Fibroblast of lung (primary cell): ENCODE measurements at regions not wholly inside any gene's neighbourhood (a gene's known extent, or its start where the extent isn't known, plus 50 kb on each side); places are given as distances from the start of the nearest gene placed in this dataset.

ENCODE experiments used
- DNase-seq, 2 donors: peaks; one replicate each; pipeline versions ENCODE4 v3.0.0 to v3.0.0-alpha.2; 2010; ENCODE audit warnings: low read depth in 2 of 2
- H2AFZ ChIP-seq: 2 replicates; pipeline ENCODE4 v1.5.1; 2012; ENCODE audit warnings: low read length, control low read depth, inconsistent platforms
- H3K27ac ChIP-seq: 2 replicates; pipeline ENCODE4 v1.5.1; 2011; ENCODE audit warnings: low read length, control low read depth; ENCODE audit not compliant: insufficient read depth
- H3K27me3 ChIP-seq: 2 replicates; pipeline ENCODE4 v1.5.1; 2011; ENCODE audit warnings: mild to moderate bottlenecking, low read length; ENCODE audit not compliant: control insufficient read depth, insufficient read depth
- H3K36me3 ChIP-seq: 2 replicates; pipeline ENCODE4 v1.5.1; 2011; ENCODE audit warnings: low read length; ENCODE audit not compliant: control insufficient read depth, insufficient read depth
- H3K4me1 ChIP-seq: 2 replicates; pipeline ENCODE4 v1.5.1; 2011; ENCODE audit warnings: low read length; ENCODE audit not compliant: control insufficient read depth, insufficient read depth; ENCODE audit errors: extremely low read depth
- H3K4me2 ChIP-seq: 2 replicates; pipeline ENCODE4 v1.5.1; 2011; ENCODE audit warnings: low read length, control low read depth; ENCODE audit not compliant: insufficient read depth; ENCODE audit errors: extremely low read depth
- H3K4me3 ChIP-seq, 4 experiments: fragments of 200-600 bp in 1 of 4; sonication (generic) in 1 of 4; replicated peaks in 1 of 4; 2 replicates each; pipeline ENCODE4 v1.5.1; 2011 to 2016; ENCODE audit warnings: low read length in 4 of 4, low read depth in 3 of 4, mild to moderate bottlenecking in 3 of 4, control low read depth in 2 of 4, inconsistent platforms in 1 of 4, mixed read lengths in 1 of 4; ENCODE audit not compliant: insufficient read depth in 1 of 4; ENCODE audit errors: control extremely low read depth in 1 of 4
- H3K79me2 ChIP-seq: 2 replicates; pipeline ENCODE4 v1.5.1; 2012; ENCODE audit warnings: mild to moderate bottlenecking, low read length, inconsistent platforms; ENCODE audit not compliant: control insufficient read depth, insufficient read depth
- H3K9ac ChIP-seq: 2 replicates; pipeline ENCODE4 v1.5.1; 2011; ENCODE audit warnings: mild to moderate bottlenecking, low read length, control low read depth; ENCODE audit not compliant: insufficient read depth
- H3K9me3 ChIP-seq: 2 replicates; pipeline ENCODE4 v1.5.1; 2012; ENCODE audit warnings: low read depth, low read length; ENCODE audit not compliant: control insufficient read depth, insufficient read depth
- H4K20me1 ChIP-seq: 2 replicates; pipeline ENCODE4 v1.5.1; 2011; ENCODE audit warnings: low read length; ENCODE audit not compliant: control insufficient read depth, insufficient read depth; ENCODE audit errors: extremely low read depth
- CTCF ChIP-seq, 2 donors: IDR thresholded peaks in 1 of 2; conservative IDR thresholded peaks in 1 of 2; 1 replicate in 1 of 2; 2 replicates in 1 of 2; pipeline ENCODE4 v1.5.1; 2011 to 2012; ENCODE audit warnings: low read length in 2 of 2, control low read depth in 1 of 2, inconsistent platforms in 1 of 2, low read depth in 1 of 2, mild to moderate bottlenecking in 1 of 2
- EZH2 ChIP-seq: IDR thresholded peaks from 2 replicates; pipeline ENCODE4 v1.5.1; 2012; ENCODE audit warnings: low read length, control low read depth, mild to moderate bottlenecking; ENCODE audit errors: missing control alignments

- Histone ChIP-seq H3K4me2 (no peak overlapping the region), H4K20me1 (no peaks in the 10 kb centered on the region), H3K36me3 (no peaks in the 10 kb centered on the region), H2AFZ (no peak overlapping the region), H3K4me3 (no peak overlapping the region), H3K27ac (no peak overlapping the region), H3K9ac (no peak overlapping the region), H3K79me2 (no peaks in the 10 kb centered on the region), H3K27me3 (no peaks in the 10 kb centered on the region), H3K4me1 (no peaks in the 10 kb centered on the region), H3K9me3 (no peaks in the 10 kb centered on the region)
- TF ChIP-seq EZH2 (no peak), CTCF (conservative IDR thresholded peaks at IDR 0.05 in 1 of 2, IDR thresholded peaks at IDR 0.05 in 1 of 2; ENCODE audit: low read depth in 1 of 2, low read length in 2 of 2) (no peak)
- peak; percentile 57 to 74 for DNase-seq
Observed at GRCh38 chr14:85093631-85094330, 436.2 kb upstream of the FLRT2 start.

- TF ChIP-seq EZH2: no peak
- TF ChIP-seq CTCF (conservative IDR thresholded peaks at IDR 0.05 in 1 of 2, IDR thresholded peaks at IDR 0.05 in 1 of 2; ENCODE audit: low read depth in 1 of 2, low read length in 2 of 2): no peak
- H4K20me1 ChIP-seq: no peaks in the 10 kb centered on the region
- no peak overlapping the region for H3K9ac ChIP-seq
- no peaks in the 10 kb centered on the region for H3K4me1 ChIP-seq
- H3K9me3 ChIP-seq: no peaks in the 10 kb centered on the region
- H2AFZ ChIP-seq: no peak overlapping the region
- H3K79me2 ChIP-seq: no peaks in the 10 kb centered on the region
- H3K27ac ChIP-seq: no peak overlapping the region
- no peaks in the 10 kb centered on the region for H3K36me3 ChIP-seq
- H3K4me3 ChIP-seq: no peak overlapping the region
- DNase-seq: no peak
- no peaks in the 10 kb centered on the region for H3K27me3 ChIP-seq
- H3K4me2 ChIP-seq: no peak overlapping the region
Observed at GRCh38 chr14:85102591-85102990, 427.4 kb upstream of the FLRT2 start.

- H3K9ac ChIP-seq: no peak overlapping the region
- no peaks in the 10 kb centered on the region for H3K4me1 ChIP-seq
- no peak overlapping the region for H3K4me3 ChIP-seq
- no peak for DNase-seq
- no peaks in the 10 kb centered on the region for H4K20me1 ChIP-seq
- no peaks in the 10 kb centered on the region for H3K79me2 ChIP-seq
- H2AFZ ChIP-seq: no peak overlapping the region
- TF ChIP-seq EZH2 (no peak), CTCF (conservative IDR thresholded peaks at IDR 0.05 in 1 of 2, IDR thresholded peaks at IDR 0.05 in 1 of 2; ENCODE audit: low read depth in 1 of 2, low read length in 2 of 2) (no peak)
- no peak overlapping the region for H3K4me2 ChIP-seq
- H3K27me3 ChIP-seq: no peaks in the 10 kb centered on the region
- no peaks in the 10 kb centered on the region for H3K9me3 ChIP-seq
- H3K27ac ChIP-seq: no peak overlapping the region
- no peaks in the 10 kb centered on the region for H3K36me3 ChIP-seq
Observed at GRCh38 chr14:85106506-85106905, 423.4 kb upstream of the FLRT2 start.
